Activated T-helper 2 cell treated with anti-CD3 and anti-CD28 coated beads, Interferon-gamma antibody, Interleukin-2, Interleukin-4, amounts not matched to agents 10 μg/mL and 5 μg/mL and 100 μg/mL, durations not matched to agents 14 hours and 24 hours and 36 hours (primary cell): ENCODE measurements at regions not wholly inside any gene's neighbourhood (a gene's known extent, or its start where the extent isn't known, plus 50 kb on each side); places are given as distances from the start of the nearest gene placed in this dataset.

ENCODE experiments used
- DNase-seq: peaks from one replicate; pipeline ENCODE4 v3.0.0; 2021; ENCODE audit warnings: low spot score
- H3K27ac Mint-ChIP-seq: one replicate; pipeline ENCODE4 v1.8.0; 2021; ENCODE audit warnings: mixed read lengths
- H3K27me3 Mint-ChIP-seq: one replicate; pipeline ENCODE4 v1.8.0; 2021; ENCODE audit warnings: low read depth, mixed read lengths
- H3K36me3 Mint-ChIP-seq: one replicate; pipeline ENCODE4 v1.8.0; 2021; ENCODE audit warnings: low read depth, mixed read lengths
- H3K4me1 Mint-ChIP-seq: one replicate; pipeline ENCODE4 v1.8.0; 2021; ENCODE audit warnings: low read depth, mixed read lengths
- H3K4me3 Mint-ChIP-seq: one replicate; pipeline ENCODE4 v1.8.0; 2021; ENCODE audit warnings: low read depth, mild to moderate bottlenecking, moderate library complexity, mixed read lengths
- H3K9me3 Mint-ChIP-seq: one replicate; pipeline ENCODE4 v1.8.0; 2021; ENCODE audit warnings: mixed read lengths
- intact Hi-C: fragments of 100-400 bp; cut with micrococcal nuclease; formaldehyde crosslinking; loops from one replicate; pipeline ENCODE4 v1.15.1; 2023

GRCh38 chr5:136698970-136699369, 333.6 kb upstream of the TRPC7 start:
- Mint-ChIP-seq H3K4me3 (no peak overlapping the region), H3K27ac (no peak overlapping the region), H3K9me3 (no peaks in the 10 kb centered on the region), H3K27me3 (no peaks in the 10 kb centered on the region), H3K36me3 (no peaks in the 10 kb centered on the region), H3K4me1 (no peaks in the 10 kb centered on the region)
- DNase-seq, result no peak
- intact Hi-C loops, result no loop called here

GRCh38 chr5:136694258-136694657, 328.9 kb upstream of the TRPC7 start:
- Mint-ChIP-seq H3K27ac (no peak overlapping the region), H3K27me3 (no peaks in the 10 kb centered on the region), H3K4me3 (no peak overlapping the region), H3K4me1 (no peaks in the 10 kb centered on the region), H3K36me3 (no peaks in the 10 kb centered on the region), H3K9me3 (peaks cover 5% of the 10 kb centered on the region)
- intact Hi-C loops, result no loop called here
- DNase-seq, result no peak

- Mint-ChIP-seq H3K36me3 (no peaks in the 10 kb centered on the region), H3K9me3 (peaks cover 14% of the 10 kb centered on the region), H3K27ac (no peak overlapping the region), H3K27me3 (no peaks in the 10 kb centered on the region), H3K4me3 (no peak overlapping the region), H3K4me1 (no peaks in the 10 kb centered on the region)
- intact Hi-C loops, result no loop called here
- DNase-seq, result no peak
These were observed 324.2 kb upstream of the TRPC7 start for GRCh38 chr5:136689552-136689951.

GRCh38 chr5:136686192-136686872, 321.0 kb upstream of the TRPC7 start:
- no peak for DNase-seq

GRCh38 chr5:136682986-136683385, 317.6 kb upstream of the TRPC7 start:
- no peak overlapping the region for H3K27ac Mint-ChIP-seq
- no peaks in the 10 kb centered on the region for H3K4me1 Mint-ChIP-seq
- H3K4me3 Mint-ChIP-seq, result no peak overlapping the region
- H3K9me3 Mint-ChIP-seq, result peaks cover 4% of the 10 kb centered on the region
- no peaks in the 10 kb centered on the region for H3K36me3 Mint-ChIP-seq
- DNase-seq, result no peak
- intact Hi-C loops, result no loop called here
- no peaks in the 10 kb centered on the region for H3K27me3 Mint-ChIP-seq

More at GRCh38 chr5:136686192-136686872, 321.0 kb upstream of the TRPC7 start:
- no peaks in the 10 kb centered on the region for H3K27me3 Mint-ChIP-seq
- intact Hi-C loops, result no loop called here
- H3K36me3 Mint-ChIP-seq, result no peaks in the 10 kb centered on the region
- peaks cover 15% of the 10 kb centered on the region for H3K9me3 Mint-ChIP-seq
- no peak overlapping the region for H3K4me3 Mint-ChIP-seq
- no peaks in the 10 kb centered on the region for H3K4me1 Mint-ChIP-seq
- no peak overlapping the region for H3K27ac Mint-ChIP-seq

GRCh38 chr5:136679233-136679632, 313.9 kb upstream of the TRPC7 start:
- Mint-ChIP-seq H3K27me3 (no peaks in the 10 kb centered on the region), H3K36me3 (no peaks in the 10 kb centered on the region), H3K27ac (no peak overlapping the region), H3K9me3 (peaks cover 4% of the 10 kb centered on the region), H3K4me3 (no peak overlapping the region), H3K4me1 (no peaks in the 10 kb centered on the region)
- DNase-seq, result no peak
- intact Hi-C loops, result no loop called here

GRCh38 chr5:136677217-136677616, 311.9 kb upstream of the TRPC7 start:
- DNase-seq, result no peak
- intact Hi-C loops, result no loop called here
- no peaks in the 10 kb centered on the region for H3K36me3 Mint-ChIP-seq
- no peak overlapping the region for H3K4me3 Mint-ChIP-seq
- H3K9me3 Mint-ChIP-seq, result peaks cover 4% of the 10 kb centered on the region
- no peaks in the 10 kb centered on the region for H3K4me1 Mint-ChIP-seq
- no peaks in the 10 kb centered on the region for H3K27me3 Mint-ChIP-seq
- no peak overlapping the region for H3K27ac Mint-ChIP-seq

- Mint-ChIP-seq H3K36me3 (no peaks in the 10 kb centered on the region), H3K9me3 (peaks cover 4% of the 10 kb centered on the region), H3K27ac (no peak overlapping the region), H3K4me3 (no peak overlapping the region), H3K27me3 (no peaks in the 10 kb centered on the region), H3K4me1 (no peaks in the 10 kb centered on the region)
- intact Hi-C loops, result no loop called here
- DNase-seq, result no peak
These were observed 311.3 kb upstream of the TRPC7 start for GRCh38 chr5:136676685-136677084.

GRCh38 chr5:136675769-136676168, 310.4 kb upstream of the TRPC7 start:
- H3K9me3 Mint-ChIP-seq, result no peaks in the 10 kb centered on the region
- no peak for DNase-seq
- H3K27me3 Mint-ChIP-seq, result no peaks in the 10 kb centered on the region
- H3K4me1 Mint-ChIP-seq, result no peaks in the 10 kb centered on the region
- H3K36me3 Mint-ChIP-seq, result no peaks in the 10 kb centered on the region
- no peak overlapping the region for H3K4me3 Mint-ChIP-seq
- intact Hi-C loops, result no loop called here
- H3K27ac Mint-ChIP-seq, result no peak overlapping the region

GRCh38 chr5:136674178-136674577, 308.8 kb upstream of the TRPC7 start:
- H3K9me3 Mint-ChIP-seq, result no peaks in the 10 kb centered on the region
- no peaks in the 10 kb centered on the region for H3K27me3 Mint-ChIP-seq
- no peak overlapping the region for H3K27ac Mint-ChIP-seq

GRCh38 chr5:136667789-136668188, 302.4 kb upstream of the TRPC7 start:
- no peaks in the 10 kb centered on the region for H3K36me3 Mint-ChIP-seq
- no peaks in the 10 kb centered on the region for H3K27me3 Mint-ChIP-seq
- no peak overlapping the region for H3K4me3 Mint-ChIP-seq
- intact Hi-C loops, result no loop called here
- DNase-seq, result no peak
- H3K9me3 Mint-ChIP-seq, result no peaks in the 10 kb centered on the region
- no peaks in the 10 kb centered on the region for H3K4me1 Mint-ChIP-seq
- no peak overlapping the region for H3K27ac Mint-ChIP-seq

More at GRCh38 chr5:136674178-136674577, 308.8 kb upstream of the TRPC7 start:
- H3K4me3 Mint-ChIP-seq, result no peak overlapping the region
- H3K36me3 Mint-ChIP-seq, result no peaks in the 10 kb centered on the region
- DNase-seq, result no peak
- H3K4me1 Mint-ChIP-seq, result no peaks in the 10 kb centered on the region
- intact Hi-C loops, result no loop called here

GRCh38 chr5:136666970-136667620, 301.8 kb upstream of the TRPC7 start:
- no peaks in the 10 kb centered on the region for H3K9me3 Mint-ChIP-seq
- H3K27me3 Mint-ChIP-seq, result no peaks in the 10 kb centered on the region
- no peaks in the 10 kb centered on the region for H3K4me1 Mint-ChIP-seq
- intact Hi-C loops, result no loop called here
- DNase-seq, result no peak
- no peak overlapping the region for H3K27ac Mint-ChIP-seq
- H3K36me3 Mint-ChIP-seq, result no peaks in the 10 kb centered on the region
- H3K4me3 Mint-ChIP-seq, result no peak overlapping the region

GRCh38 chr5:136665331-136665730, 300.0 kb upstream of the TRPC7 start:
- H3K9me3 Mint-ChIP-seq, result no peaks in the 10 kb centered on the region
- H3K36me3 Mint-ChIP-seq, result no peaks in the 10 kb centered on the region
- DNase-seq, result no peak
- intact Hi-C loops, result no loop called here
- no peak overlapping the region for H3K4me3 Mint-ChIP-seq
- no peaks in the 10 kb centered on the region for H3K4me1 Mint-ChIP-seq
- H3K27ac Mint-ChIP-seq, result no peak overlapping the region
- H3K27me3 Mint-ChIP-seq, result no peaks in the 10 kb centered on the region
